Uterus (tissue), 3 donors: ENCODE measurements at regions not wholly inside any gene's neighbourhood (a gene's known extent, or its start where the extent isn't known, plus 50 kb on each side); places are given as distances from the start of the nearest gene placed in this dataset.

ENCODE experiments used
- DNase-seq, 2 donors: peaks; one replicate each; pipeline ENCODE4 v3.0.0-alpha.2; 2019 to 2020
- H3K27ac ChIP-seq, 2 donors: fragments of 200-600 bp; sonication (generic); 1 replicate in 1 of 2; 2 replicates in 1 of 2; pipeline ENCODE4 v1.5.1; 2016 to 2018
- H3K27me3 ChIP-seq, 2 donors: fragments of 200-600 bp; sonication (generic); one replicate each; pipeline ENCODE4 v1.5.1; 2018 to 2019; ENCODE audit warnings: control low read depth in 1 of 2
- H3K36me3 ChIP-seq, 2 donors: fragments of 200-600 bp; sonication (generic); one replicate each; pipeline ENCODE4 v1.5.1; 2019; ENCODE audit warnings: control low read depth in 1 of 2
- H3K4me1 ChIP-seq, 2 donors: fragments of 200-600 bp; sonication (generic); one replicate each; pipeline ENCODE4 v1.5.1; 2018 to 2019; ENCODE audit warnings: control low read depth in 1 of 2
- H3K4me3 ChIP-seq, 2 donors: fragments of 200-600 bp; sonication (generic); 1 replicate in 1 of 2; 2 replicates in 1 of 2; pipeline ENCODE4 v1.5.1; 2018 to 2019; ENCODE audit warnings: mild to moderate bottlenecking in 1 of 2
- H3K9me3 ChIP-seq, 2 donors: fragments of 200-600 bp; sonication (generic); one replicate each; pipeline ENCODE4 v1.5.1; 2019; ENCODE audit warnings: control low read depth in 1 of 2
- POLR2A ChIP-seq, 2 donors: fragments of 450-650 bp; IDR thresholded peaks; one replicate each; pipeline ENCODE4 v1.6.1; 2016; ENCODE audit warnings: antibody characterized with exemption in 2 of 2, mild to moderate bottlenecking in 1 of 2, moderate library complexity in 1 of 2
- intact Hi-C: fragments of 100-400 bp; cut with DNase I; formaldehyde crosslinking; loops from one replicate; pipeline ENCODE4 v1.15.1; 2023; ENCODE audit warnings: low total_unique reads
- TF ChIP-seq, protein P1 (sequence below), 4 experiments: fragments of 200-600 bp in 2 of 4; fragments of 450-650 bp in 2 of 4; sonication (generic) in 2 of 4; IDR thresholded peaks; one replicate each; pipeline ENCODE4 v1.5.1; 2016 to 2019; ENCODE audit warnings: antibody characterized with exemption in 4 of 4, mild to moderate bottlenecking in 2 of 4, moderate library complexity in 1 of 4
- donor health status: DM: yes; HTN: yes; CAD: no.

DNA sequence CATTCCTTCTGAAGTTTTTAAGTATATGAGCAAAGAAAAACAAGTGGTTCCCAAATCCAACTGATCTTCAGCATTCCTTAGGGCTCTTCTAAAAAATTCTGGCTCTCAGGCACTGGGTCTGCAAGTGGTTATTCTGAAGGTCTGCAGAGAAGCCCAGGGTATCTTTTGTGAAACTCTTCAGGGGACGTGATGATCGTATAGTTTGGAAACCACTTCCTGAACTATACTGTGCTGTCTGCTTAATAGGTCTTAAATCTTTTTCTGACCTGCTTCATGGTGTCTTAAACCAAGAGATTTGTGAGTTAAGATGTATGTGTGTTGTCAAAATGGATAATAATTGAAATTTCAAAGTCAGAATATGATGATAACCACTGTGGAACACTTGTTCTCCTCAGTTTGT, 115.5 kb downstream of the LHX9 start:
- Histone ChIP-seq H3K4me3 (no peak overlapping the region), H3K9me3 (no peaks in the 10 kb centered on the region), H3K36me3 (no peaks in the 10 kb centered on the region), H3K27ac (no peak overlapping the region), H3K4me1 (no peaks in the 10 kb centered on the region), H3K27me3 (no peaks in the 10 kb centered on the region)
- TF ChIP-seq, protein P1, sequence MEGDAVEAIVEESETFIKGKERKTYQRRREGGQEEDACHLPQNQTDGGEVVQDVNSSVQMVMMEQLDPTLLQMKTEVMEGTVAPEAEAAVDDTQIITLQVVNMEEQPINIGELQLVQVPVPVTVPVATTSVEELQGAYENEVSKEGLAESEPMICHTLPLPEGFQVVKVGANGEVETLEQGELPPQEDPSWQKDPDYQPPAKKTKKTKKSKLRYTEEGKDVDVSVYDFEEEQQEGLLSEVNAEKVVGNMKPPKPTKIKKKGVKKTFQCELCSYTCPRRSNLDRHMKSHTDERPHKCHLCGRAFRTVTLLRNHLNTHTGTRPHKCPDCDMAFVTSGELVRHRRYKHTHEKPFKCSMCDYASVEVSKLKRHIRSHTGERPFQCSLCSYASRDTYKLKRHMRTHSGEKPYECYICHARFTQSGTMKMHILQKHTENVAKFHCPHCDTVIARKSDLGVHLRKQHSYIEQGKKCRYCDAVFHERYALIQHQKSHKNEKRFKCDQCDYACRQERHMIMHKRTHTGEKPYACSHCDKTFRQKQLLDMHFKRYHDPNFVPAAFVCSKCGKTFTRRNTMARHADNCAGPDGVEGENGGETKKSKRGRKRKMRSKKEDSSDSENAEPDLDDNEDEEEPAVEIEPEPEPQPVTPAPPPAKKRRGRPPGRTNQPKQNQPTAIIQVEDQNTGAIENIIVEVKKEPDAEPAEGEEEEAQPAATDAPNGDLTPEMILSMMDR (IDR thresholded peaks at IDR 0.05): no peak
- TF ChIP-seq POLR2A (IDR thresholded peaks at IDR 0.05): no peak
- DNase-seq: no peak
- intact Hi-C loops: no loop called here

DNA sequence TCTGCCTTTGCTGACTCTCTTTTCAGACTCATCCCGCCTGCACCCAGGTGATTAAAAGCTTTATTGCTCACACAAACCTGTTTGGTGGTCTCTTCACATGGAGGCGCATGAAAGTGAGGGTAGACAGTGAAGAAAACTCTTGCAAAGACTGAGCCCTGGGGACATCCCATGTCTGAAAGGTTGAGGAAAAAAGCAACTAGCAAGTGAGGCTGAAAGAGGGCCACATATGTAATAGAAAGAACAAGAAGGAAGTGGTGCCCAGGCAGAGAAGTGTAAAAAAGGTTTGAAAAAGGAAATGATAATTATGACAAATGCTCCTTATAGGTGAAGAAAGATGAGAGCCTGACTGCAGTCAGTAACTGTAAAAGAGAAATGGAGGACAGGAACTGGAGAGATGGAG, 115.9 kb upstream of the NEK7 start:
- Histone ChIP-seq H3K27ac (no peak overlapping the region), H3K27me3 (no peaks in the 10 kb centered on the region), H3K9me3 (no peaks in the 10 kb centered on the region), H3K36me3 (no peaks in the 10 kb centered on the region), H3K4me3 (no peak overlapping the region), H3K4me1 (no peaks in the 10 kb centered on the region)
- DNase-seq: no peak
- TF ChIP-seq, protein P1 (IDR thresholded peaks at IDR 0.05): no peak
- no peak for TF ChIP-seq POLR2A (IDR thresholded peaks at IDR 0.05)
- intact Hi-C loops: no loop called here

DNA sequence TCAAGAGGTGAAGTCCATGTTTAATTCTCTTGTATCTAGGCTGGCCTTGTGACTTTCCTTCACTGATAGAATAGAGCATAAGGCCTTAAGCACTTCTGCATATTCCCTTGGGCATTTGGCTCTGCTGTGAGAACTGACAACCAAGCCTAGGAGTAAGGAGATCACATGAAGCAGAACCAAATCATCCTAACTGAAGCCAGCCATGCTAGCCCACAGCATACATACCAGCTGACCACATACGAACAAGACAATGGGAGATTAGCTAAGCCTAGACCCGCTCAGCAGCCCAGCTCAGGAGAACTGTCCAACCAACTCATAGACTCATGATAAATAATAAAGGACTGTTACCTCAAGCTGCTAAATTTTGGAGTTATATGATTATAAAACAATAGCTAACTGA, 114.6 kb upstream of the NEK7 start:
- no peak for DNase-seq
- Histone ChIP-seq H3K4me3 (no peak overlapping the region), H3K36me3 (no peaks in the 10 kb centered on the region), H3K27me3 (no peaks in the 10 kb centered on the region), H3K4me1 (no peaks in the 10 kb centered on the region), H3K9me3 (no peaks in the 10 kb centered on the region), H3K27ac (no peak overlapping the region)
- TF ChIP-seq, protein P1 (IDR thresholded peaks at IDR 0.05): no peak
- no peak for TF ChIP-seq POLR2A (IDR thresholded peaks at IDR 0.05)
- intact Hi-C loops: no loop called here

DNA sequence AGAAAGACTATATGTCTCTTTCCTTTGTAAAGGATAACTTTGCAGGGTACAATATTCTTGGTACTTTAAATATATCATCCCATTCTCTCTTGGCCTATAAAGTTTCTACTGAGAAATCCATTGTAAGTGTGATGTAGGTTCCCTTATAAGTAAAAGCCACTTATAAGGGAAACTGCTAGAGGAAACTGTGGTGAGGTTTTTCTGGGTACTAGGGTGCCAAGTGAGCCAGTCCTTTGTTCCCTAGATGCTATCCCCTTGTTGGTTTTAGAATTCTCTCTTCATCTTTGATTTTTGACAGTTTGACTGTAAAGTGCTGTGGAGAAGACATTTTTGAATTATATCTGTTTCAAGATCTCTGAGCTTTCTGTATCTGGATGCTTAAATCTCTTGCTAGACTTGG, 108.9 kb upstream of the NEK7 start:
- intact Hi-C loops: no loop called here
- no peaks in the 10 kb centered on the region for H3K27me3 ChIP-seq
- H3K4me3 ChIP-seq: no peak overlapping the region
- TF ChIP-seq, protein P1 (IDR thresholded peaks at IDR 0.05): no peak
- no peak for TF ChIP-seq POLR2A (IDR thresholded peaks at IDR 0.05)
- no peaks in the 10 kb centered on the region for H3K9me3 ChIP-seq
- H3K27ac ChIP-seq: no peak overlapping the region
- H3K4me1 ChIP-seq: no peaks in the 10 kb centered on the region
- no peak for DNase-seq
- no peaks in the 10 kb centered on the region for H3K36me3 ChIP-seq

DNA sequence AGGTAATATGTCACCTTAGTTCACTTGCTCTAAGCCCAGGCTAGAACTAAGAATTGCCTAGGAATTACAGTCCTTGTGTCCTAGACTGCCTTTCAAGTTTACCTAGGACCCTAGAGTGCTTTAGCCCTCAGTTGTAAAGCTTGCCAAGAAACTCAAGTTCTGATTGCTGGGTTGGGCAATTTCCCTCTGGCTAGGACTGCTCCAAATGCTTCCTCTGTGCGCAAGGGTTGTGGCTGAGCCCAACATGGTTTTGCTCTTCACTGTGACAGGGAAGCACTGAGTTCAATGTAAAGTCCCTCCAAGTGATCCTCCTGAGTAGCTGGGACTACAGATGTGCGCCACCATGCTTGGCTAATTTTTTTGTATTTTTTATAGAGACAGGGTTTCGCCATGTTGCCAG, 102.3 kb upstream of the NEK7 start:
- no peaks in the 10 kb centered on the region for H3K4me1 ChIP-seq
- no peak for DNase-seq
- H3K27me3 ChIP-seq: no peaks in the 10 kb centered on the region

More for the DNA sequence above, 102.3 kb upstream of the NEK7 start:
- Histone ChIP-seq H3K27ac (no peak overlapping the region), H3K9me3 (no peaks in the 10 kb centered on the region), H3K36me3 (no peaks in the 10 kb centered on the region), H3K4me3 (no peak overlapping the region)
- no peak for TF ChIP-seq POLR2A (IDR thresholded peaks at IDR 0.05)
- TF ChIP-seq, protein P1 (IDR thresholded peaks at IDR 0.05): no peak
- intact Hi-C loops: no loop called here
